HG03039 (cell line): ENCODE measurements at regions not wholly inside any gene's neighbourhood (a gene's known extent, or its start where the extent isn't known, plus 50 kb on each side); places are given as distances from the start of the nearest gene placed in this dataset.

Source experiments
- ATAC-seq: cut with Tn5 transposase; IDR thresholded peaks from one replicate; pipeline ENCODE4 v1.9.1; 2021; ENCODE audit warnings: mild to moderate bottlenecking, moderate library complexity; ENCODE audit not compliant: unreplicated experiment

DNA sequence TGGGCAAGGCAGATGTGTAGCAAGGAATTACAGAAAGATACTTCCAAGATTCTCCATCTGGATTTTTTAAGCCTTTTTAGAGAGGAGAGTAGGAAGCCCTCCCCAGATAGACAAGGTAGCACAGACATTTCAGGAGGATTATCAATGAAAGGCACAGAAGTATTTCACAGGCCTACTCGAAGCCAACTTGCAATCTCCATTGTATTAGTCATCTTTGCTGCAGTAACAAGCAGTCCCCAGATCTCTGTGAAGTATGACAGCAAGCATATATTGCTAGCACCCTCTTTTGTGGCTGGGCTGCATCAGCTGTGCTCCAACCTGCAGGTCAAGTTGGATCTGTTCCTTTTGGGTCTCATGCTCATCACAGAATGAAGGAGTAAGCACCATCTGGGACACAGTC is 101.6 kb downstream of the MAF start:
- ATAC-seq = no peak

DNA sequence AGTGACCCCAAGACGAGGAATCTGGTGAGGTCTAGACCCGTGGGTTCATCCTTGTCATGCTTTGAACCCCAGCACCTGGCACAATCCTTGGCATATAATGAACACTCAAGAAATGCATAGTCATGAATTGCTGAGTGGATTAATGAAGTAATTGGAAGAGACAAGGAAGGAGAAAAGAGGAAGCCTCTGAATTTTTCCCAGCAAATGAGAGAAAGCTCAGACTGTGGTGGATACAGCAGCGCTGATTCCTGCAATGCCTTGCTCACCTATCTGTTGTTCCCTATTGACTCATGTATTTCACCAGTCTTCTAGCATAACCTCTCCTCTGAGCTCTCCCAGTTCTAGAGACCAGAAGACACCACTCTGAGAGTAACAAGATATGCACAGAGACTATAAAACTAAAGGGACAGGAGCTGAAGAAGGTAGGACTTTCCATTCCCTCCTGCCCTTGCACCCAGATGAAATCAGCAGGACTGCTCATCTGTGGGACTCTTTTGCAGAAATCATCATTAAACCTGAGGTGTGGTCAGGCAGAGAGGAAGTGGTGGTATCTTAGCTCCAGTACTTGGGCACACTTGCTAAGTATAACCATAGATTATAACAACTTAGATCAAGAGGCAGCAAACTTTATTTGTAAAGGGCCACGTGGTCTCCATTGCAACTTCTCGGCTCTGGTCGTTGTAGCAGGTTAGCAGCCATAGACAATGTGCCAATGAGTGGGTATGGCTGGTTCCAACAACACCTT is 102.8 kb downstream of the MAF start:
- no peak for ATAC-seq

DNA sequence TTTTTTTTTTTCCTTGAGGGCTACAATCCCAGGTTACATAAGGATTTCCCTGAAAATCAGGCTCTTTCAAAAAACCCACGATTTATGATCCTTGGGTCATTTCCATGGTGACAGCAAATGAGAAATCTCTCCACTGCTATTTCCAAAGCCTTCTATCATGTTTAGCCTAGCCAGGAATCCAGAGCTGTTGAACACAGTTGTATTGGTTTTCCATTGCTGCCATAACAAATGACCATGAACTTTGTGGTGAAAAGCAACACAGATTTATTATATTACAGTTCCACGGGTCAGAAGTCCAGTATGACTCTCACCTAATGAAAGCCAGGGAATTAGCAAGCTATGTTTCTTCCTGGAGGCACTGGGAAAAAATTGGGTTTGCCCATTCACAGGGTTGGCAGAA is 106.6 kb downstream of the MAF start:
- no peak for ATAC-seq

DNA sequence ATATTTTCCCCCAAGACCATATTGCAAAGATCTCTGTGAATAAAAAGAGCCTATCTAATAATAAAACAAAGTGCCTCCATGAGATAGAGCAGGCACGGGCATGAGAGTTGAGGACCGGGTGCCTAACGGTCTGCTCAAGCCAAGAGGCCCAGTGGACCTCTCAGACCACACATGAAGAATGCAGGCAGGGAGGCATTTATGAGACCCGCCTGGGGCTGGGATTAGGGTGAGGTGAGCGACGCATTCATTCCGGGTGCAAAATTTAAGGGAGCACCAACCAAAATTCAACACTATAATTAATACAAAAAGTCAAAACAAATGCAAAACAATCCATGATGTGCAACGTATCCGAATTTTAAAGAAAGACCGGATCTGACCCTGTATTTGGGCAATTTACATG is 108.5 kb downstream of the MAF start:
- ATAC-seq = no peak

DNA sequence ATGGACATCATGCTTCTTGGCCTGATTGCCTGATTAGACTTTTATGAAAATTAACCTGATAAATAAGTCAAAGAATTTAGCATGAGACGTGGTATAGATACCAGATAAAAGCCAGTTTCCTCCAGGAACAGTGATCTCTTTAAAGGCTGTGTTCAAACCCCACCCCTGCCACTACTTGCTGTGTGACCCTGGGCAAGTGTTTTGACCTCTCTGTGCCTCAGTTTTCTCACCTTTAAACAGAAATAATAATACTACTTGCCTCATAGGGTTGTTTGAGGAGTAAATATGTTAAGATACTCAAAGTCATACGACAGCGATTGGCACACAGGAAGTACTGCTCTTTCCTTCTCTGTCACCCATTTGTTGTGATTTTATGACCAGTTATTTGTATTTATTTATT is 115.5 kb downstream of the MAF start:
- ATAC-seq = no peak

DNA sequence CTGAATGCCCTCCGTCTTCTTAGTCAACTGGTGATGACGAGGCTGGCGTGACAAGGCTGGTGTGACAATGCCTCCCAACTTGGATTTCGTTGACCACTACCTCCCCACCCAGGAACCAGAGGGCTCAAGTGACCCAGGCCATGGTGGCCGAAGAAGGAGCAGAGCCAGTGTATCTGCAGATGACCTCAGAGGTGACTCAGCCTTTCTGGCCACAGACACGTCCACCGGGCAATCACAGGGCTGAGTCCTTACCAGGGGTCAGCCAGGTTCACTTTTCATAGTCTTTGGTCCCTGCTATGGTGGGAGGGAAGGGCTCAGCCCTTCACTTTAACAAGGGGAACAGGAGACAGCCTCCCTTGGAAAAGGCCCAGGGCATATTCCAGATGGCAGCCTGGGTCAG is 116.3 kb downstream of the MAF start:
- ATAC-seq = no peak

DNA sequence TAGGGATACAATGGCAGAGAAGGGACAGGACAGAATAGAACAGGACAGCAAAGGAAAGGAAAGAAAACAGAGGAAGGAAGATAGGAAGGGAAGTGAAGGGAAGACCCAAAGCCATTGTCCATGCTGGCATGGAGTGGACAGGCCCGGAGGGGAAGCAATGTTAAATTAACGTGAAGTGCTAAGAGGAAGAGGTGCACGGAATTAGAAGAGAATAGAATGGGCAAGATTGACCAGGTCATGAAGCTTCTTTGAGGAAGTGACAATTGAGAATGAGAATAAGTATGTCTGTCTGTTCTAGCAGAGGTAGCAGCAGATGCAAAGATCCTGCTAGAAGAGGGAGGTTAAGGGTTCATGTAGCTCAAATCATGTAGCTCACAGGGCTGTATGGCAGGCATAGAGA is 117.2 kb downstream of the MAF start:
- ATAC-seq = no peak

DNA sequence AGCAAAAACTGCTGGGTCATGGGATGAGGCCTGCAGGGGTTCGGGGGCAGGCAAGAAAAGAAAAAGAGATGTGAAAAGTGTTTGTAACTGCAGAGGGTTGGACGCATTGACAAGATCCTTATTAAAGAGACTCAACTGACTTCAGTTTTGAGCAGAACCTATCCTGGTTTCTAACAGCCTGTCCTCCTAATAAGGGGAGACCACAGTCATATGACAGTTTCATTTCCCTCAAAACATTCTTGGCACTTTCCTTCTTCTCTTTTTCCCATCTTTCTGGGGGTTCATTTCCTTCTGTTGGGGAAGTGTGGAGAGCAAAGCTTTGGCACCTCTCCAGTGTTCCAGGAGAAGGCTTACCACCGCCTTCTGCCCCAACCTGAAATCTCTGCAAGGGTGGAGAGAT is 118.5 kb downstream of the MAF start:
- no peak for ATAC-seq

DNA sequence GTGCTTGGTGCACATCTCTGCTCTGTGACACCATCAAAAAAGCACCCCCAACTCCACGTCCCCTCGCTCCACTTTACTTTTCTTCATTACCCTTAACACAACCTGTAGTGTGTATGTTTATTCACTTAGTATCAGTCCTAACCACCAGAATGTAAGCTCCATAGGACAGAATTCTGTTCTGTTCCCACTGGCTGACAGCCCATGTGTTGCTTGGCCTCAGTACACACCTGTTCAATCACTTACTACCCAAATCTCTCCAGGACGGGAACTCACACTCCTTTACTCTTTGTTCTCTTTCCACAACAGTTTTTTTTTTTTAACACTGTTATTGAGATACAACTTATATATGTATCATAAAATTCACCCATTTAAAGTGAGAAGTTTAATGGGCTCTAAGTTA is 119.6 kb downstream of the MAF start:
- ATAC-seq = no peak

DNA sequence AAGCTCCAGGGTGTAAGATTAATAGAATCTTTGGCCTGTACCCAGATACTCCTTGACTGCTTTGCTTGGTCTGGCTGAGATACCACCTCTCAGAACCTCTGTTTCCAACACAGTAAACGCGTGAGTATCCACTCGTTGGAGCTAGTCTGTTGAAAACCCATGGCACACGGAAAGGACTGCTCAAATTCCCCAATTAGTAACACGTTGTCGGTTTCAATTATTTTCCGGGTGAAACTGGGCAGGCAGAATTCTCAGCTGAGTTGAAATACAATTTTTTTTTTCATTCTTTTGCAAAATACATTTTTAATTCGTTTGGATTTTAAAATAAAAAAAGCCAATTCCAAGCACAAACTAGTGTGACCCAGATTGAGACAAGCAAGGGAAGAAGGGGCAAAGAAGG is 120.5 kb downstream of the MAF start:
- ATAC-seq = no peak

DNA sequence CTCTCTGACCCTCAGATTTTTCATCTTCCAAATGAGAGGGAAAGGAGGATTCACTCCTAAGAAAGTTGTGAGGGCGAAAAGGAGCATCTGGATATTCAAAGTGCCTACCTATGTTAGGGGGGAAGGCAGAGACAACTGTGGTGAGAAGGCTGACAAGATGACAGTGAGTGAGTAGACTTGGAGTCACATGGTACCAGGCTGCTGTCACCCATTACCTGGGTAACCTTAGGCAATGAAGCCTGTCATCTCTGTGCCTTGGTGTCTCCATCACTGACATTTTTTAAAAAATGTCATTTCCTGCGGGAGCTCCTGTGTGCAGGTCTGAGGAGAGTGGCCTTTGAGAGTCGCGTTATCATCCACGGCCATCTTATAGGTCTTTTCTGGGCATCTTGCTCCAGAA is 124.0 kb downstream of the MAF start:
- no peak for ATAC-seq

DNA sequence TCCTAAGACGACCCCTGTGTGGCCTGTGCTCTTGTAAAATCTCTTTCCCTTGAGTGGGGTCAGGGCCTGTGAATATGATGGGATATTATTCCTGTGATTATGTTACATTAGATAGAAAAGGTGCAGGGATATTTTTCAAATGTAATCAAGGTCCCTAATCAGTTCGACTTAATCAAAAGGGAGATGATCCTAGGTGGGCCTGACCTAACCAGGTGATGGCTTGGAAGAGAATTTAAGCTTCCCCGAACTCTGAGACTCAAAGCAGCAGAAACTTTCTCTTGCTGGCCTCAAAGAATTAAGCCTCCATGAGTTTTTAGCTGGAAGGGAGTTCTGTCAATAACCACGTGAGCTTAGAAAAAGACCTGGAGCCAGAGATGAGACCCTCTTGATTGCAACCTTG is 124.7 kb downstream of the MAF start:
- ATAC-seq = no peak

DNA sequence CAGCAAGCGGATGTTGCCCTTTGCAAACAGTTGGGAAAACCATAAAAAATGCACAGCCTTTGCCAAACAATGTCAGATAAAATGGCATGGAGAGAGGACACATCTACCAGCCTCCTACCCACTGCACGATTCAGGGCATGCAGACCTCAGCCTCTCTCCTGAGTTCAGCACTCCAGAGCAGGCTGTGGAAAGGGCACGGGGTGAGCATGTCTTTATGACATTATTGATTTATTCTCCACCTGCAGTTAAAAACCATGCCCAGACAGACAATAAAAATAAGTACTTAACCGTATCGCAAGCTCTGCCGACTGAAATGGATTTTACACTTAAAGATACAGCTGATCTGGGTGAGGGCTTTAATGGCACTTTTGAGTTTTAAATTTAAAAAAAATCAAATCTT is 127.1 kb downstream of the MAF start:
- no peak for ATAC-seq

DNA sequence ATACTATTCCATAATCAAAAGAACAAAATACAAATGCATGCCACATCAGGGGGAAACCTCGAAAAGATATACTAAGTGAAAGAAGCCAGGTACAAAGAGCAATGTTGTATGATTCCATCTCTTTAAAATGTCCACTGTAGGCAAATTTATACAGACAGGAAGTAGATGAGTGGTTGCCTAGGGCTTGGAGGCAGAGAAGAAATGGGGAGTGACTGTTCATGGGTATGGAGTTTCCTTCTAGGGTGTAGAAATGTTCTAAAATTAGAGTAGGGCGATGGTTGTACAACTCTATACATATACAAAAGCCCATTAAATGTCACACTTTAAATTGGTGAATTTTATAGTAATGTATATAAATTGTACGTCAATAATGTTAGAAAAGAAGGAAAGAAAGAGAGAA is 128.1 kb downstream of the MAF start:
- no peak for ATAC-seq

DNA sequence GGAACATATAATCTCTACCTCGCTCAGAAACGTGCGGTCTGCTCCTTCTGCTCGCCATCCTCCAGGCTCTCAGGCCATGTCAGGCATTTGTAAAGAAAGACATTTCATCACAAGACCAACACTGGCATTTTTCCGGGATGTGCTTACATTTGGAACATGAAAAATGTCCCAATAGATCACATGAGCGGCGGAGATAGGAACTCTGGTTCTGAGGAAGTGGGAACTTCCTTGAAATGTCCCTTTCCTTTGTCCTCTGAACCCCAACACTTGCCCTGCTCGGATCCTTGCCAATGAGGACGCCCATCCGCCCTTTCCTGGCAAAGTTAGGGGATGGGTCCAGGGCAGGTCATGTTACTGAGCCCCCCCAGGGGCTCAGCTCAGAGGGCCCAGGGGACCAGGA is 130.5 kb downstream of the MAF start:
- no peak for ATAC-seq

DNA sequence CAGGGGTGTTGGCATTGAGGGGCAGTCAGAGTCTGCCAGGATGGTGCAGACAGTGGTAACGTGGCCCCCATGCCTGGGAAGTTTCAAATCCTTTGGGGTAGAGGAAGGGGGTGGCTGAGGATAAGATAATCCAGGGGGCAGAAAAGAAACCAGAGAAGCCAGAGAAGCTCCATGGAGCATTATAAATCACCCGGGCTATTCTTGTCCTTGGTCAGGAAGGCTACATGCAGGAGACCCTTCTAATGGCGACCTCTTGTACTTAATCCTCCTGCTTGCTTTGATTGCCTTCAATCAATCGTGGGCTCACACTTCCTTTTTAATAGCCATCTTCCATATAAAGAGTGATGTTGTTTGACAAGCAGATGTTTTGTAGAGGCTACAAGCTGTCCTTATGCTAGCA is 131.9 kb downstream of the MAF start:
- ATAC-seq = no peak

DNA sequence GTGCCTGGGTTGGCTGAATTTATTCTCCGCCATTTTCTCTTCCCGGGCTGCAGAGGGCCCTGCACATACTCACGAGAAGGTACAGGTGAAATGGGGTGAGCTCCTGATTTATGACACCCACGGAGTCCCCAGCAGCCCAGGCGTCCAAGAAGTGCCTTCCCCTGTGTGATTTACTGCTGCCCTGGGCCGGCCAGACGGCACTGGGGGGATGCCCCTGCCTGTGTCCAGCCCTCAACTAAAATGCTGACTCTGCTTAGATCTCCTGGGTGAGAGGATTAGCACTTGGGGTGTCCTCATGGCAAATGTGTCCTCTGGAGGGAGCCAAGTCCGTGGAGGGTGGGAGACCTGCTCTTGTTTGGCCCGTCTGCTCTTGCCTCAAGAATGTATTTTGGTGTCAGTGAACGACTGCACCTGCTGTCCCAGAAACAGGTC is 132.4 kb downstream of the MAF start:
- ATAC-seq = no peak

DNA sequence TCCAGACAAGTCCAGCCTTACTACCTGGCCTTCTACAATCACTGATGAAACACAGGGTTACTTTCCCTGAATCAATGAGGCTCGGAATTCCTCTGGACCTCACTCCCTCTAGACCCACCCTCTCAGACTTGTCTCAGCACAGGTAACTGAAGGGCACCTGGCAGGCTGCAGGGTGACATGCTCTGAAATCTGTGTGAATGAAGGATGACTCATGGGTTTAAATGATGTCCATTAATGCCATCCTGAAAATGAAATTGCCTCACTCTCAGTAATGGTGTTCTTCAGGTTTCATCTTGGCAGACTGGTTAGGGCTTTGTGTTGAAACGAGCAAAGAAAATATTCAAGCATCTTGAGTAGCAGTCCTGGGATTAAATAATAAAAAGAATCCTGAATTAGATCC is 134.4 kb downstream of the MAF start:
- ATAC-seq = no peak

DNA sequence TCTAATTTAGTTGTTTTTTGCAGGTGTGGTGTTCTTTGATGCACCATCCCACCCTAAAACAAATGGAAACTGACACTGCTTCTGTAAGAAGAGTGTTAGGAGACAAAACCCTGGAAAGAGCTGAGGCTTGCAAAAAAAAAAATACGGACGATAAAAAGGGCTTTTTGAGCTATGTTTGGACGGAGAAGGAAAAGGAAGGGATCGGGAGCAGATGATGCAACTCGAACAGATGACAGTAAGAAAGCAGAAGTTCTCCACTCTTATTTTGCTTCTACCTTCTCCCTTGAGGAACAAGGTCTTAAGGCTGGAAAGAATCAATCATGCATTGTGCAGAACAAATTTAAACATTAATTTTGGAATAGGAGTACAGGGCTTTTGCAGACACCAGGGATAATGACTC is 136.7 kb downstream of the MAF start:
- no peak for ATAC-seq

DNA sequence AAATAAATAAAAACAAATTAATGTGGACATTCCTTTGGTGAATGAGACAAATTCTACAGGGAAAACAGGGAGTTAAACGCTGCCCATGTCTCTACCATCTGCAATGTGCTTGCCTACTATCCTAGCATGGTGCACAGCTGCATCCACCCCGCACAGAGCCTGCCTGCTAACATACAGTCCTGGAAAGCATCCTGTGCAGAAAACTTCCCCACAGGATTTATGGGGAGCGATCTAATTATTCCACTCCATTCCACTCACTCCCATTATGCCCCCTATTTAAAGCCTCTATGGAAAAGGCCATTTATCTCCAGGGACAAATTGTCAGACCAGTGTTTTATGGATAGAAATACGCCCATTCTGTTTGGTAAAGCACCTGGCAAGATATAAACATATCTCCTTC is 144.5 kb downstream of the MAF start:
- no peak for ATAC-seq

DNA sequence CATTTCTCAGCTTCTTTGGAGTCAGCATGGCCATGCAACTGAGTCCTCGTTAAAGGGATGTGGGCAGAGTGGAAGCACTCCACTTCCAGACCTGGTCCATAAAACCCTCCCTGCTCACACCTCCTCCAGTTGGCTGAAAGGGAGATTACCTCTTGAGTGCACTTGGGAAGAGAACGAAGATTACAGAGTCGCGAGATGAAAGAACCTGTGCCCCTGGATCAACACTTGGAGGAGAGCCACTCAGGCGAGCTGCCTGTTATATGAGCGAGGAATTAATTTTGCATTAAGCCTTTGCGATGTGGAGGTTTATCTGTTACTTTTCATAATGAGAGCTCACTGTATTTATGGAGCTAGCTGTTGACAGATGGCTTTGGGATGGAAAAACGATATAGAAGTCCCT is 147.9 kb downstream of the MAF start:
- ATAC-seq = no peak

DNA sequence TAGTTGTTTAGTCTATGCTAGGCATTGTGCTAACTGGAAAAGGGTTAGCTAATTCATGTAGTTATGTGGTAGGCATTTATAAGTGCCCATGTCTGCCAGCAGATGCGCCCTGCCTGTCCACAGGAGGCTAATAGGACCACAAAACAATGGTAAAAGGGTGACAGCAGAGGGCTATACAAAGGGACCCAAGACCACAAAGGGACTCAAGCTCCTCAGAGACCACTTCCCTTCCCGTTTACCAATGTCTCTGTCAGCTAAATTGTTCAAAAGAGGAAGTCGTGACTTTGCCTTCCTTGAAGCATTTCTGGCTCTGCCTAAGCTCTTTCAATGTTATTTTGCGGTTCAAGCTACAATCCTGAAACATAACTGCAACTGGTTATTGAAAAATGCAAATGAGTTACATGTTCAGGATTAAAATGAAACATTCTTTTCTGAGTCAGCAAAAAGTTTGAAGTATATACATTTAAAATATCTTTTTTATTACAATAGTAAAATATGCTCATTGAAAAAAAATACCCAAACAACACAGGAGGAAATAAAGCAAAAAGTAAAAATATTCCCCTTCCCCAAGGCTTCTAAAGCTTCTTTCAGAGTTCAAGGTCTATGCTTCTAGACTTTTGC is 149.2 kb downstream of the MAF start:
- peak; percentile 61 for ATAC-seq

DNA sequence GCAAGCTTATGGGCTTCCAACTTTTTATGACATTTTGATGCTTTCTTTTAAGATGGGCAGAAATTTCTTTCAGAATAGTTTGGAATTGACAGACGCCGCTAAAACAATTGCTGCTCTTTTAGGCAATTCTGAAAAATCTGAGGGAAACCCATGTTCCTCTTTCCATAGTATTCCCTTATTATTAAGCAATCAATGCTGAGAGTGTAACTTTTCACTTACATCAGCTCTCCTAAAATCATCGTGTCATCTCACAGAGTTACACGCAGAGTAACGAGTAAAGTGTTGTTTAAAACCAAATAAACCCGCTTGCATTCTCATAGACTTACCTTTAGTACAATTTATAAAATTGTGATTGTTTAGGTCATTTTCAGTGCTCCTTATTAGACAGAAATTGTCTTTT is 150.6 kb downstream of the MAF start:
- ATAC-seq = no peak
